Neural cell (in vitro differentiated cells): ENCODE measurements at regions not wholly inside any gene's neighbourhood (a gene's known extent, or its start where the extent isn't known, plus 50 kb on each side); places are given as distances from the start of the nearest gene placed in this dataset.

Source experiments
- H2AFZ ChIP-seq: fragments of 200-600, 300-800 bp; sonication (generic), shearing (Covaris generic); 2 replicates; pipeline ENCODE4 v1.6.0; 2014; ENCODE audit warnings: low read depth, mild to moderate bottlenecking, antibody characterized with exemption, low read length, moderate library complexity
- H3F3A ChIP-seq: fragments of 200-600 bp; shearing (Covaris generic); 2 replicates; pipeline ENCODE4 v1.6.1; 2016; ENCODE audit warnings: mild to moderate bottlenecking, moderate library complexity, mixed read lengths, antibody characterized with exemption, low read length; ENCODE audit not compliant: insufficient read depth, poor library complexity, severe bottlenecking
- H3K27ac ChIP-seq: fragments of 200-600, 300-800 bp; sonication (generic), shearing (Covaris generic); 2 replicates; pipeline ENCODE4 v1.5.1; 2014; ENCODE audit warnings: mild to moderate bottlenecking, low read length, moderate library complexity
- H3K27me3 ChIP-seq: fragments of 300-800, 200-600 bp; sonication (generic), shearing (Covaris generic); 2 replicates; pipeline ENCODE4 v1.6.0; 2014; ENCODE audit warnings: mild to moderate bottlenecking, low read depth, low read length, moderate library complexity; ENCODE audit not compliant: insufficient read depth
- H3K36me3 ChIP-seq: fragments of 300-800, 200-600 bp; sonication (generic), shearing (Covaris generic); 2 replicates; pipeline ENCODE4 v1.5.1; 2014; ENCODE audit warnings: mild to moderate bottlenecking, antibody characterized with exemption, low read length, moderate library complexity; ENCODE audit not compliant: insufficient read depth
- H3K4me2 ChIP-seq: fragments of 300-800, 200-600 bp; sonication (generic), shearing (Covaris generic); 2 replicates; pipeline ENCODE4 v1.6.0; 2014; ENCODE audit warnings: mild to moderate bottlenecking, low read length
- H3K4me3 ChIP-seq: fragments of 300-800, 200-600 bp; sonication (generic), shearing (Covaris generic); 2 replicates; pipeline ENCODE4 v1.5.1; 2014; ENCODE audit warnings: mild to moderate bottlenecking, low read length, moderate library complexity
- H3K79me2 ChIP-seq: fragments of 200-600 bp; shearing (Covaris generic); replicated peaks from 2 replicates; pipeline ENCODE4 v1.6.0; 2014; ENCODE audit warnings: mild to moderate bottlenecking, low read length, moderate library complexity; ENCODE audit not compliant: insufficient read depth
- H3K9ac ChIP-seq: fragments of 300-800, 200-600 bp; sonication (generic), shearing (Covaris generic); 2 replicates; pipeline ENCODE4 v1.6.1; 2016; ENCODE audit warnings: mild to moderate bottlenecking, low read length, mixed read lengths
- H3K9me2 ChIP-seq: fragments of 200-600 bp; shearing (Covaris generic); 2 replicates; pipeline ENCODE4 v1.6.1; 2016; ENCODE audit warnings: mild to moderate bottlenecking, low read length, mixed read lengths; ENCODE audit not compliant: insufficient read depth
- H3K9me3 ChIP-seq: fragments of 200-600, 300-800 bp; sonication (generic), shearing (Covaris generic); 2 replicates; pipeline ENCODE4 v1.6.1; 2016; ENCODE audit warnings: mild to moderate bottlenecking, mixed run types, low read length, moderate library complexity, mixed read lengths
- H4K20me1 ChIP-seq: fragments of 200-600 bp; shearing (Covaris generic); 2 replicates; pipeline ENCODE4 v1.6.1; 2016; ENCODE audit warnings: mild to moderate bottlenecking, mixed run types; ENCODE audit not compliant: insufficient read depth
- EP300 ChIP-seq: fragments of 450-650 bp; conservative IDR thresholded peaks from 2 replicates; pipeline ENCODE4 v1.6.1; 2014; ENCODE audit warnings: antibody characterized with exemption, mild to moderate bottlenecking, moderate library complexity; ENCODE audit not compliant: poor library complexity, severe bottlenecking
- EZH2 ChIP-seq: fragments of 200-600, 300-800 bp; shearing (Covaris generic), sonication (generic); IDR thresholded peaks from 2 replicates; pipeline ENCODE4 v1.6.1; 2014; ENCODE audit warnings: antibody characterized with exemption, low read length, borderline replicate concordance, mild to moderate bottlenecking; ENCODE audit not compliant: insufficient read depth, poor library complexity, severe bottlenecking
- MXI1 ChIP-seq: fragments of 450-650 bp; conservative IDR thresholded peaks from 2 replicates; pipeline ENCODE4 v1.6.1; 2014; ENCODE audit warnings: antibody characterized with exemption, mild to moderate bottlenecking; ENCODE audit not compliant: poor library complexity, severe bottlenecking
- POLR2AphosphoS5 ChIP-seq: IDR thresholded peaks from 2 replicates; pipeline ENCODE4 v1.6.1; 2012
- RAD21 ChIP-seq: fragments of 450-650 bp; conservative IDR thresholded peaks from 2 replicates; pipeline ENCODE4 v1.6.1; 2014; ENCODE audit warnings: antibody characterized with exemption, mild to moderate bottlenecking, moderate library complexity
- REST ChIP-seq: IDR thresholded peaks from 2 replicates; pipeline ENCODE4 v1.6.1; 2012; ENCODE audit warnings: borderline replicate concordance
- SMC3 ChIP-seq: fragments of 450-650 bp; conservative IDR thresholded peaks from 2 replicates; pipeline ENCODE4 v1.6.1; 2014; ENCODE audit warnings: antibody characterized with exemption, mild to moderate bottlenecking, moderate library complexity; ENCODE audit not compliant: poor library complexity
- TAF1 ChIP-seq: IDR thresholded peaks from 2 replicates; pipeline ENCODE4 v1.6.1; 2012; ENCODE audit warnings: low read depth
- TF ChIP-seq, protein P1 (sequence below): fragments of 450-650 bp; IDR thresholded peaks from 2 replicates; pipeline ENCODE4 v1.5.1; 2014; ENCODE audit warnings: antibody characterized with exemption, mild to moderate bottlenecking, moderate library complexity; ENCODE audit not compliant: poor library complexity, severe bottlenecking

DNA sequence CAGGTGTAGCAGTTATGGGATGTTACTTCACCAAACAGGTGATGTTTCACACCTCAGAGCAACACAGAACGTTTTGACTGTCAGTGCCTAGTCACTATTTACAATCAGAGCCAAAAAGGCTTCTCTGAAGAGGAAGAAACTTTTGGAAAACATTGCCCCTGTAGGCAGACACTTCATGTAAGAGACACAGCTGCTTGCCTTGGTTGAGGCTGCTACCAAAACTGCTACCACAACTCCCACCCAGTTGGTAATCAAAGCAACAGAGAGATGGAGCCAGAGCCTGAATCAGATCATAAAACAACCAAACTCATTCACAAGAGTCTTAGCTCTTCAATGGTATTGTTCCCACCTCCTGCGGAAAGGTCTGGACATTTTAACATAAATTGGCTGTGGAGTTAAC is 61.0 kb downstream of the CTSL start (continued):
- TF ChIP-seq REST: no peak

GRCh38 chr9:87787735-87788134 is 61.8 kb downstream of the CTSL start:
- no peaks in the 10 kb centered on the region for H3K9me3 ChIP-seq
- no peak overlapping the region for H2AFZ ChIP-seq
- H3K9me2 ChIP-seq: no peaks in the 10 kb centered on the region
- no peaks in the 10 kb centered on the region for H3K36me3 ChIP-seq
- no peak overlapping the region for H3K27ac ChIP-seq
- TF ChIP-seq POLR2AphosphoS5 (no peak), TAF1 (no peak), REST (no peak), RAD21 (no peak), EP300 (no peak), MXI1 (no peak), SMC3 (no peak), EZH2 (no peak)
- TF ChIP-seq, protein P1, sequence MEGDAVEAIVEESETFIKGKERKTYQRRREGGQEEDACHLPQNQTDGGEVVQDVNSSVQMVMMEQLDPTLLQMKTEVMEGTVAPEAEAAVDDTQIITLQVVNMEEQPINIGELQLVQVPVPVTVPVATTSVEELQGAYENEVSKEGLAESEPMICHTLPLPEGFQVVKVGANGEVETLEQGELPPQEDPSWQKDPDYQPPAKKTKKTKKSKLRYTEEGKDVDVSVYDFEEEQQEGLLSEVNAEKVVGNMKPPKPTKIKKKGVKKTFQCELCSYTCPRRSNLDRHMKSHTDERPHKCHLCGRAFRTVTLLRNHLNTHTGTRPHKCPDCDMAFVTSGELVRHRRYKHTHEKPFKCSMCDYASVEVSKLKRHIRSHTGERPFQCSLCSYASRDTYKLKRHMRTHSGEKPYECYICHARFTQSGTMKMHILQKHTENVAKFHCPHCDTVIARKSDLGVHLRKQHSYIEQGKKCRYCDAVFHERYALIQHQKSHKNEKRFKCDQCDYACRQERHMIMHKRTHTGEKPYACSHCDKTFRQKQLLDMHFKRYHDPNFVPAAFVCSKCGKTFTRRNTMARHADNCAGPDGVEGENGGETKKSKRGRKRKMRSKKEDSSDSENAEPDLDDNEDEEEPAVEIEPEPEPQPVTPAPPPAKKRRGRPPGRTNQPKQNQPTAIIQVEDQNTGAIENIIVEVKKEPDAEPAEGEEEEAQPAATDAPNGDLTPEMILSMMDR: no peak
- H3K27me3 ChIP-seq: no peaks in the 10 kb centered on the region
- H3F3A ChIP-seq: no peaks in the 10 kb centered on the region
- H3K4me3 ChIP-seq: no peak overlapping the region
- no peak overlapping the region for H3K9ac ChIP-seq
- no peaks in the 10 kb centered on the region for H3K79me2 ChIP-seq
- H4K20me1 ChIP-seq: no peaks in the 10 kb centered on the region
- H3K4me2 ChIP-seq: no peak overlapping the region
